ENCODE measurements at regions not wholly inside any gene's neighbourhood (a gene's known extent, or its start where the extent isn't known, plus 50 kb on each side); places are given as distances from the start of the nearest gene placed in this dataset.

DNA sequence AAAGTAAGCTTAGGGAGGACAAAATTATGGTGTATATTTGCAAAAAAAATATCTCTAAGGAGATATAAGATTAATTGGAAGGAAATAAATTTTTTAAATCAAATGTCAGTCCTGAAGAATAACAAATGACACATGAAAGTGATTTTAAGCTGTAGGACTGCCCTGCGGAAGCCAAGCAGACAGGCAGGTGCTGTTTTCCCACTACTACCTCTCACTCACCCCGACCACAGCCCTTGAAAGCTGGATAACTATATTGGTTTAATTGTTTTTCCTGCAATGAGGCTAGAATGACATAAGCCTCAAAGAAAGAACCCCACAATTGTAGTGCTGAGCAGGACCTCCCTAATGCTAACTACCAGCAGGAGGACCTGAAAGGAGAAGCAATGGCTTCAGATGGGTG, 68.6 kb upstream of the VIPR2 start (continued):
- TF ChIP-seq, protein P1, sequence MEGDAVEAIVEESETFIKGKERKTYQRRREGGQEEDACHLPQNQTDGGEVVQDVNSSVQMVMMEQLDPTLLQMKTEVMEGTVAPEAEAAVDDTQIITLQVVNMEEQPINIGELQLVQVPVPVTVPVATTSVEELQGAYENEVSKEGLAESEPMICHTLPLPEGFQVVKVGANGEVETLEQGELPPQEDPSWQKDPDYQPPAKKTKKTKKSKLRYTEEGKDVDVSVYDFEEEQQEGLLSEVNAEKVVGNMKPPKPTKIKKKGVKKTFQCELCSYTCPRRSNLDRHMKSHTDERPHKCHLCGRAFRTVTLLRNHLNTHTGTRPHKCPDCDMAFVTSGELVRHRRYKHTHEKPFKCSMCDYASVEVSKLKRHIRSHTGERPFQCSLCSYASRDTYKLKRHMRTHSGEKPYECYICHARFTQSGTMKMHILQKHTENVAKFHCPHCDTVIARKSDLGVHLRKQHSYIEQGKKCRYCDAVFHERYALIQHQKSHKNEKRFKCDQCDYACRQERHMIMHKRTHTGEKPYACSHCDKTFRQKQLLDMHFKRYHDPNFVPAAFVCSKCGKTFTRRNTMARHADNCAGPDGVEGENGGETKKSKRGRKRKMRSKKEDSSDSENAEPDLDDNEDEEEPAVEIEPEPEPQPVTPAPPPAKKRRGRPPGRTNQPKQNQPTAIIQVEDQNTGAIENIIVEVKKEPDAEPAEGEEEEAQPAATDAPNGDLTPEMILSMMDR (conservative IDR thresholded peaks at IDR 0.05; ENCODE audit: low read depth in 2 of 2): no peak
- no peak for TF ChIP-seq ZNF331 (CRISPR knock-in tag; IDR thresholded peaks at IDR 0.05; ENCODE audit: low read depth)
- TF ChIP-seq JUNB (IDR thresholded peaks at IDR 0.05; ENCODE audit: unreplicated experiment): no peak
- no peak for TF ChIP-seq CREB1 (CRISPR knock-in tag; IDR thresholded peaks at IDR 0.05; ENCODE audit: low read depth)
- TF ChIP-seq, protein P2, sequence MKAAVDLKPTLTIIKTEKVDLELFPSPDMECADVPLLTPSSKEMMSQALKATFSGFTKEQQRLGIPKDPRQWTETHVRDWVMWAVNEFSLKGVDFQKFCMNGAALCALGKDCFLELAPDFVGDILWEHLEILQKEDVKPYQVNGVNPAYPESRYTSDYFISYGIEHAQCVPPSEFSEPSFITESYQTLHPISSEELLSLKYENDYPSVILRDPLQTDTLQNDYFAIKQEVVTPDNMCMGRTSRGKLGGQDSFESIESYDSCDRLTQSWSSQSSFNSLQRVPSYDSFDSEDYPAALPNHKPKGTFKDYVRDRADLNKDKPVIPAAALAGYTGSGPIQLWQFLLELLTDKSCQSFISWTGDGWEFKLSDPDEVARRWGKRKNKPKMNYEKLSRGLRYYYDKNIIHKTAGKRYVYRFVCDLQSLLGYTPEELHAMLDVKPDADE (IDR thresholded peaks at IDR 0.05): no peak
- TF ChIP-seq STAT1 (IDR thresholded peaks at IDR 0.05; ENCODE audit: unreplicated experiment): no peak
- no peak for TF ChIP-seq NANOG (IDR thresholded peaks at IDR 0.05; ENCODE audit: borderline replicate concordance)

DNA sequence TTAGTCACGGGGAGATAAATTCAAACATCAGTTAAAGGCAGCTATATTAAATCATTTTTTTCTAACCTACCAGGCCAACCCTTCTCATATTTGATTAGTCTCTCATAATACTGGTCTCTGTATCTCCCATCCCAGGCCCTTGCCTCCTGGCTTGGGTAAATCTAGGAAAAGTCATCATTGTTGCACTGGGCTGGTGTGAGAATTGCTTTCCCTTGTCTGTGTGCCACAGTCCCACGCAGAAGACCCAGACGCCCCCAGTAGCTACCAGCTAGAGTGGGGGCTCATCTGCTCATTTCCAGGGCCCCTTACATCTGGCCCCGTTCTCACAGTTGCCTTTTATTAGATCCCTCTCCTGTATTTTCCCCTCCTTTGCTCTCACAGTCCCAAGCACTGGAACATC, 67.6 kb upstream of the VIPR2 start:
- H3K9me2 ChIP-seq (ENCODE audit: insufficient read depth): no peaks in the 10 kb centered on the region
- Mint-ChIP-seq H3K4me3 (no peak overlapping the region; the same call in 2 of the 3 replicates), H3K36me3 (ENCODE audit: low read depth) (peaks cover 18% of the 10 kb centered on the region; the same call in 2 of the 3 replicates), H3K27ac (no peak overlapping the region), H3K27me3 (ENCODE audit: insufficient read depth, low read depth, poor library complexity) (peaks cover 4% of the 10 kb centered on the region), H3K9me3 (peaks cover 73% of the 10 kb centered on the region), H3K4me1 (no peaks in the 10 kb centered on the region)
- no peaks in the 10 kb centered on the region for H3K4me1 ChIP-seq (ENCODE audit: insufficient read depth)
- no peak overlapping the region for H2AFZ ChIP-seq
- H3K4me3 ChIP-seq: no peak overlapping the region
- no peak overlapping the region for H3K4me2 ChIP-seq
- no peaks in the 10 kb centered on the region for H3K36me3 ChIP-seq (ENCODE audit: insufficient read depth)
- ATAC-seq: no peak
- H3K27me3 ChIP-seq (ENCODE audit: insufficient read depth): no peaks in the 10 kb centered on the region
- H3K27ac ChIP-seq (ENCODE audit: low read depth): no peak overlapping the region
- no peaks in the 10 kb centered on the region for H3K79me2 ChIP-seq (replicated peaks; ENCODE audit: insufficient read depth)
- H3F3A ChIP-seq (replicated peaks; ENCODE audit: low read depth): no peaks in the 10 kb centered on the region
- H4K20me1 ChIP-seq (replicated peaks; ENCODE audit: insufficient read depth): no peaks in the 10 kb centered on the region
- DNase-seq (ENCODE audit: low spot score): no peak
- TF ChIP-seq ZNF331 (CRISPR knock-in tag; IDR thresholded peaks at IDR 0.05; ENCODE audit: low read depth): no peak
- no peak for TF ChIP-seq EZH2 (IDR thresholded peaks at IDR 0.05; ENCODE audit: low read depth, unreplicated experiment)
- TF ChIP-seq STAT1 (IDR thresholded peaks at IDR 0.05; ENCODE audit: unreplicated experiment): no peak
- no peak for TF ChIP-seq CREB1 (CRISPR knock-in tag; IDR thresholded peaks at IDR 0.05; ENCODE audit: low read depth)
- TF ChIP-seq EZH2phosphoT487 (IDR thresholded peaks at IDR 0.05; ENCODE audit: unreplicated experiment): no peak
- TF ChIP-seq, protein P3, sequence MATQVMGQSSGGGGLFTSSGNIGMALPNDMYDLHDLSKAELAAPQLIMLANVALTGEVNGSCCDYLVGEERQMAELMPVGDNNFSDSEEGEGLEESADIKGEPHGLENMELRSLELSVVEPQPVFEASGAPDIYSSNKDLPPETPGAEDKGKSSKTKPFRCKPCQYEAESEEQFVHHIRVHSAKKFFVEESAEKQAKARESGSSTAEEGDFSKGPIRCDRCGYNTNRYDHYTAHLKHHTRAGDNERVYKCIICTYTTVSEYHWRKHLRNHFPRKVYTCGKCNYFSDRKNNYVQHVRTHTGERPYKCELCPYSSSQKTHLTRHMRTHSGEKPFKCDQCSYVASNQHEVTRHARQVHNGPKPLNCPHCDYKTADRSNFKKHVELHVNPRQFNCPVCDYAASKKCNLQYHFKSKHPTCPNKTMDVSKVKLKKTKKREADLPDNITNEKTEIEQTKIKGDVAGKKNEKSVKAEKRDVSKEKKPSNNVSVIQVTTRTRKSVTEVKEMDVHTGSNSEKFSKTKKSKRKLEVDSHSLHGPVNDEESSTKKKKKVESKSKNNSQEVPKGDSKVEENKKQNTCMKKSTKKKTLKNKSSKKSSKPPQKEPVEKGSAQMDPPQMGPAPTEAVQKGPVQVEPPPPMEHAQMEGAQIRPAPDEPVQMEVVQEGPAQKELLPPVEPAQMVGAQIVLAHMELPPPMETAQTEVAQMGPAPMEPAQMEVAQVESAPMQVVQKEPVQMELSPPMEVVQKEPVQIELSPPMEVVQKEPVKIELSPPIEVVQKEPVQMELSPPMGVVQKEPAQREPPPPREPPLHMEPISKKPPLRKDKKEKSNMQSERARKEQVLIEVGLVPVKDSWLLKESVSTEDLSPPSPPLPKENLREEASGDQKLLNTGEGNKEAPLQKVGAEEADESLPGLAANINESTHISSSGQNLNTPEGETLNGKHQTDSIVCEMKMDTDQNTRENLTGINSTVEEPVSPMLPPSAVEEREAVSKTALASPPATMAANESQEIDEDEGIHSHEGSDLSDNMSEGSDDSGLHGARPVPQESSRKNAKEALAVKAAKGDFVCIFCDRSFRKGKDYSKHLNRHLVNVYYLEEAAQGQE (IDR thresholded peaks at IDR 0.05; ENCODE audit: unreplicated experiment): no peak
- TF ChIP-seq, protein P2 (IDR thresholded peaks at IDR 0.05): no peak
- TF ChIP-seq ZNF114 (CRISPR knock-in tag; IDR thresholded peaks at IDR 0.05): no peak

All from GM23338 (cell line).